Neuronal stem cell (in vitro differentiated cells): ENCODE measurements at regions not wholly inside any gene's neighbourhood (a gene's known extent, or its start where the extent isn't known, plus 50 kb on each side); places are given as distances from the start of the nearest gene placed in this dataset.

ENCODE experiments used
- DNase-seq: peaks from one replicate; pipeline ENCODE4 v3.0.0-alpha.2; 2013; ENCODE audit warnings: low spot score
- H2AFZ ChIP-seq: one replicate; pipeline ENCODE4 v1.6.1; 2013; ENCODE audit warnings: mild to moderate bottlenecking, low read length, inconsistent platforms
- H2AK5ac ChIP-seq: 2 replicates; pipeline ENCODE4 v1.6.1; 2013; ENCODE audit warnings: low read depth, mild to moderate bottlenecking, inconsistent platforms, low read length, moderate library complexity, mixed read lengths
- H2BK120ac ChIP-seq: 2 replicates; pipeline ENCODE4 v1.6.1; 2013; ENCODE audit warnings: low read depth, mild to moderate bottlenecking, inconsistent platforms, low read length, moderate library complexity, mixed read lengths
- H2BK12ac ChIP-seq: one replicate; pipeline ENCODE4 v1.6.1; 2013; ENCODE audit warnings: low read length, inconsistent platforms
- H2BK15ac ChIP-seq: 2 replicates; pipeline ENCODE4 v1.6.1; 2013; ENCODE audit warnings: mild to moderate bottlenecking, low read length, inconsistent platforms, mixed read lengths
- H2BK5ac ChIP-seq: one replicate; pipeline ENCODE4 v1.6.1; 2013; ENCODE audit warnings: inconsistent platforms, mild to moderate bottlenecking, low read length, moderate library complexity
- H3K14ac ChIP-seq: one replicate; pipeline ENCODE4 v1.6.1; 2013; ENCODE audit warnings: low read length, inconsistent platforms
- H3K18ac ChIP-seq: 2 replicates; pipeline ENCODE4 v1.6.1; 2013; ENCODE audit warnings: low read length, inconsistent platforms
- H3K23ac ChIP-seq: 2 replicates; pipeline ENCODE4 v1.6.1; 2013; ENCODE audit warnings: low read depth, mild to moderate bottlenecking, mixed read lengths, low read length, inconsistent platforms; ENCODE audit not compliant: poor library complexity
- H3K27ac ChIP-seq: replicated peaks from 3 replicates; pipeline ENCODE4 v1.5.1; 2013; ENCODE audit warnings: low read length, inconsistent platforms
- H3K27me3 ChIP-seq, 3 experiments: 2 replicates each; pipeline ENCODE4 v1.6.1; 2013; ENCODE audit warnings: low read length in 3 of 3, mild to moderate bottlenecking in 2 of 3, inconsistent platforms in 1 of 3, low read depth in 1 of 3, mixed read lengths in 1 of 3, moderate library complexity in 1 of 3; ENCODE audit not compliant: control insufficient read depth in 3 of 3, insufficient read depth in 3 of 3
- H3K36me3 ChIP-seq, 2 donors: replicated peaks in 1 of 2; 2 replicates each; pipeline ENCODE4 v1.6.1; 2013; ENCODE audit warnings: low read length in 2 of 2; ENCODE audit not compliant: control insufficient read depth in 2 of 2, insufficient read depth in 2 of 2
- H3K4ac ChIP-seq: 2 replicates; pipeline ENCODE4 v1.6.1; 2013; ENCODE audit warnings: inconsistent platforms, mild to moderate bottlenecking, low read length, moderate library complexity
- H3K4me1 ChIP-seq, 2 donors: 1 replicate in 1 of 2; 2 replicates in 1 of 2; pipeline ENCODE4 v1.6.1; 2013; ENCODE audit warnings: low read length in 2 of 2, low read depth in 1 of 2; ENCODE audit not compliant: control insufficient read depth in 2 of 2, insufficient read depth in 1 of 2
- H3K4me2 ChIP-seq: one replicate; pipeline ENCODE4 v1.6.1; 2013; ENCODE audit warnings: mild to moderate bottlenecking, low read length, inconsistent platforms; ENCODE audit not compliant: insufficient read depth, poor library complexity, severe bottlenecking
- H3K4me3 ChIP-seq, 2 donors: 2 replicates each; pipeline ENCODE4 v1.5.1; 2013; ENCODE audit warnings: low read length in 2 of 2, mild to moderate bottlenecking in 2 of 2, inconsistent platforms in 1 of 2, moderate library complexity in 1 of 2
- H3K79me1 ChIP-seq: one replicate; pipeline ENCODE4 v1.6.1; 2013; ENCODE audit warnings: low read depth, mild to moderate bottlenecking, inconsistent platforms, low read length, moderate library complexity
- H3K9ac ChIP-seq: one replicate; pipeline ENCODE4 v1.6.1; 2013; ENCODE audit warnings: mild to moderate bottlenecking, low read depth, low read length, inconsistent platforms; ENCODE audit not compliant: poor library complexity
- H3K9me3 ChIP-seq, 2 donors: replicated peaks in 1 of 2; 2 replicates each; pipeline versions ENCODE3 to v1.6.1; 2013; ENCODE audit warnings: low read length in 2 of 2, mild to moderate bottlenecking in 2 of 2, inconsistent platforms in 1 of 2, low read depth in 1 of 2, mixed read lengths in 1 of 2, moderate library complexity in 1 of 2; ENCODE audit not compliant: control insufficient read depth in 2 of 2, insufficient read depth in 1 of 2
- H4K8ac ChIP-seq: one replicate; pipeline ENCODE4 v1.6.1; 2013; ENCODE audit warnings: low read depth, mild to moderate bottlenecking, inconsistent platforms, low read length, moderate library complexity
- H4K91ac ChIP-seq: one replicate; pipeline ENCODE4 v1.6.1; 2013; ENCODE audit warnings: low read length, low read depth, mild to moderate bottlenecking, inconsistent platforms; ENCODE audit not compliant: poor library complexity
- WGBS, 2 donors: extraction: QIAGEN DNeasy Blood & Tissue Kit; methylation state at CpG; one replicate each; pipeline ENCODE4 v1.1.7; 2013; ENCODE audit warnings: missing lambda C conversion rate in 2 of 2, mixed read lengths in 1 of 2; ENCODE audit not compliant: insufficient read length in 2 of 2, insufficient replicate concordance in 1 of 2; ENCODE audit errors: extremely low coverage in 2 of 2; 5-methylcytosine and 5-hydroxymethylcytosine counted together

- no peak for DNase-seq
Observed at GRCh38 chr7:9125246-9125645, 691.8 kb downstream of the NXPH1 start.

GRCh38 chr7:9127901-9128300, 694.5 kb downstream of the NXPH1 start:
- Histone ChIP-seq H2BK15ac (no peak overlapping the region), H3K4me1 (no peaks in the 10 kb centered on the region), H2BK120ac (no peak overlapping the region), H4K91ac (no peak overlapping the region), H3K9ac (no peak overlapping the region), H3K9me3 (no peaks in the 10 kb centered on the region), H3K18ac (no peak overlapping the region), H2BK12ac (no peak overlapping the region), H3K27ac (no peak overlapping the region), H3K27me3 (no peaks in the 10 kb centered on the region), H3K79me1 (no peaks in the 10 kb centered on the region), H3K36me3 (no peaks in the 10 kb centered on the region), H4K8ac (no peak overlapping the region), H2BK5ac (no peak overlapping the region), H3K14ac (no peak overlapping the region), H3K4me2 (no peak overlapping the region), H3K4me3 (no peak overlapping the region), H3K4ac (no peak overlapping the region), H3K23ac (no peak overlapping the region), H2AK5ac (no peak overlapping the region), H2AFZ (no peak overlapping the region)
- no peak for DNase-seq
- WGBS, 2 donors = no CpG with 5 or more reads among the region's 5 CpGs

More at GRCh38 chr7:9125246-9125645, 691.8 kb downstream of the NXPH1 start:
- H4K91ac ChIP-seq = no peak overlapping the region
- no peak overlapping the region for H3K14ac ChIP-seq
- H2BK12ac ChIP-seq = no peak overlapping the region
- H4K8ac ChIP-seq = no peak overlapping the region
- H3K4me2 ChIP-seq = no peak overlapping the region
- no peak overlapping the region for H2AFZ ChIP-seq
- H3K4ac ChIP-seq = no peak overlapping the region
- H3K9me3 ChIP-seq = no peaks in the 10 kb centered on the region
- H3K9ac ChIP-seq = no peak overlapping the region
- H2AK5ac ChIP-seq = no peak overlapping the region
- no peak overlapping the region for H2BK120ac ChIP-seq
- no peaks in the 10 kb centered on the region for H3K27me3 ChIP-seq
- no peaks in the 10 kb centered on the region for H3K79me1 ChIP-seq
- no peaks in the 10 kb centered on the region for H3K36me3 ChIP-seq
- H3K27ac ChIP-seq = no peak overlapping the region
- H3K4me3 ChIP-seq = no peak overlapping the region
- H3K4me1 ChIP-seq = no peaks in the 10 kb centered on the region
- no peak overlapping the region for H3K23ac ChIP-seq
- H3K18ac ChIP-seq = no peak overlapping the region
- H2BK5ac ChIP-seq = no peak overlapping the region
- no peak overlapping the region for H2BK15ac ChIP-seq

GRCh38 chr7:9148687-9149086, 715.3 kb downstream of the NXPH1 start:
- Histone ChIP-seq H4K91ac (no peak overlapping the region), H3K9me3 (no peaks in the 10 kb centered on the region), H2AFZ (no peak overlapping the region), H2BK5ac (no peak overlapping the region), H2BK12ac (no peak overlapping the region), H3K27ac (no peak overlapping the region), H3K4me1 (no peaks in the 10 kb centered on the region), H4K8ac (no peak overlapping the region), H3K9ac (no peak overlapping the region), H3K23ac (no peak overlapping the region), H3K27me3 (no peaks in the 10 kb centered on the region), H3K4me3 (no peak overlapping the region), H3K36me3 (no peaks in the 10 kb centered on the region), H3K14ac (no peak overlapping the region), H2AK5ac (no peak overlapping the region), H3K18ac (no peak overlapping the region), H3K4ac (no peak overlapping the region), H3K4me2 (no peak overlapping the region), H3K79me1 (no peaks in the 10 kb centered on the region), H2BK120ac (no peak overlapping the region), H2BK15ac (no peak overlapping the region)
- DNase-seq = no peak
- no CpG with 5 or more reads among the region's 1 CpG for WGBS, 2 donors

- no peak overlapping the region for H3K4me3 ChIP-seq
- no peak overlapping the region for H2AK5ac ChIP-seq
- no peak overlapping the region for H3K4ac ChIP-seq
- H4K8ac ChIP-seq = no peak overlapping the region
- no peaks in the 10 kb centered on the region for H3K4me1 ChIP-seq
- H3K27me3 ChIP-seq = no peaks in the 10 kb centered on the region
- no CpG with 5 or more reads among the region's 4 CpGs for WGBS, 2 donors
- no peak for DNase-seq
- H3K9ac ChIP-seq = no peak overlapping the region
- H2BK5ac ChIP-seq = no peak overlapping the region
- H3K79me1 ChIP-seq = no peaks in the 10 kb centered on the region
- H2AFZ ChIP-seq = no peak overlapping the region
- H3K4me2 ChIP-seq = no peak overlapping the region
- H3K14ac ChIP-seq = no peak overlapping the region
- H2BK12ac ChIP-seq = no peak overlapping the region
- no peak overlapping the region for H2BK15ac ChIP-seq
- no peak overlapping the region for H3K23ac ChIP-seq
- no peak overlapping the region for H4K91ac ChIP-seq
- no peaks in the 10 kb centered on the region for H3K36me3 ChIP-seq
- H3K9me3 ChIP-seq = no peaks in the 10 kb centered on the region
- no peak overlapping the region for H3K18ac ChIP-seq
- no peak overlapping the region for H2BK120ac ChIP-seq
- H3K27ac ChIP-seq = no peak overlapping the region
Observed at GRCh38 chr7:9149499-9150082, 716.2 kb downstream of the NXPH1 start.
